Ovary (tissue), 7 donors: ENCODE measurements at regions not wholly inside any gene's neighbourhood (a gene's known extent, or its start where the extent isn't known, plus 50 kb on each side); places are given as distances from the start of the nearest gene placed in this dataset.

Experiments used
- DNase-seq, 5 donors: peaks; one replicate each; pipeline ENCODE4 v3.0.0-alpha.2; 2019 to 2020
- H3K27ac ChIP-seq, 2 donors: fragments of 200-600 bp; one replicate each; pipeline versions ENCODE4 v1.5.1 to v1.8.0; 2019 to 2022
- H3K27me3 ChIP-seq: fragments of 200-600 bp; one replicate; pipeline ENCODE4 v1.8.0; 2022
- H3K36me3 ChIP-seq: fragments of 200-600 bp; sonication (generic); one replicate; pipeline ENCODE4 v1.5.1; 2019
- H3K4me1 ChIP-seq: one replicate; pipeline ENCODE4 v1.8.1; 2013; ENCODE audit warnings: mild to moderate bottlenecking, moderate library complexity; ENCODE audit not compliant: insufficient read depth
- H3K4me3 ChIP-seq: fragments of 200-600 bp; sonication (generic); one replicate; pipeline ENCODE4 v1.5.1; 2017
- H3K9me3 ChIP-seq, 2 donors: fragments of 200-600 bp in 1 of 2; sonication (generic) in 1 of 2; one replicate each; pipeline versions ENCODE4 v1.5.1 to v1.8.1; 2013 to 2019; ENCODE audit warnings: mild to moderate bottlenecking in 1 of 2, moderate library complexity in 1 of 2
- EP300 ChIP-seq: sonication (generic); formaldehyde crosslinking; IDR thresholded peaks from one replicate; pipeline ENCODE4 v1.6.1; 2017; ENCODE audit warnings: antibody characterized with exemption
- POLR2A ChIP-seq: fragments of 450-650 bp; IDR thresholded peaks from one replicate; pipeline ENCODE4 v1.6.1; 2017; ENCODE audit warnings: antibody characterized with exemption, mild to moderate bottlenecking, moderate library complexity
- WGBS, 3 donors: extraction: QIAGEN DNeasy Blood & Tissue Kit in 1 of 3; methylation state at CpG; one replicate each; pipeline versions ENCODE4 v1.1.5 to v1.1.7; 2013 to 2017; 5-methylcytosine and 5-hydroxymethylcytosine counted together
- intact Hi-C, 4 donors: fragments of 100-400 bp; cut with DNase I; formaldehyde crosslinking; loops; one replicate each; pipeline versions ENCODE4 v1.11.0 to v1.15.1; 2022 to 2023
- TF ChIP-seq, protein P1 (sequence below), 3 donors: fragments of 450-650 bp in 2 of 3; fragments of 200-600 bp in 1 of 3; IDR thresholded peaks; one replicate each; pipeline versions ENCODE4 v1.5.1 to v1.8.0; 2016 to 2022; ENCODE audit warnings: antibody characterized with exemption in 3 of 3, mild to moderate bottlenecking in 1 of 3
- donor health status: DM: no; HTN: no; CAD: no; lungs with moderate emphysema.
- donor health status: DM: no; HTN: no; CAD: no.
- donor health status: Bipolar disorder and iron deficiency.
- donor health status: DM: no; HTN: no; CAD: no.
- donor health status: DM: yes; HTN: yes; CAD: no.

- Histone ChIP-seq H3K9me3 (no peaks in the 10 kb centered on the region), H3K36me3 (no peaks in the 10 kb centered on the region), H3K4me1 (no peaks in the 10 kb centered on the region), H3K4me3 (no peak overlapping the region), H3K27me3 (no peaks in the 10 kb centered on the region), H3K27ac (no peak overlapping the region)
- intact Hi-C loops: no loop called here
- no peak for DNase-seq
- 67 to 78% (median 76%) methylated on average over 15 of the region's 15 CpGs for WGBS, 3 donors
- no peak for TF ChIP-seq EP300
- TF ChIP-seq, protein P1, sequence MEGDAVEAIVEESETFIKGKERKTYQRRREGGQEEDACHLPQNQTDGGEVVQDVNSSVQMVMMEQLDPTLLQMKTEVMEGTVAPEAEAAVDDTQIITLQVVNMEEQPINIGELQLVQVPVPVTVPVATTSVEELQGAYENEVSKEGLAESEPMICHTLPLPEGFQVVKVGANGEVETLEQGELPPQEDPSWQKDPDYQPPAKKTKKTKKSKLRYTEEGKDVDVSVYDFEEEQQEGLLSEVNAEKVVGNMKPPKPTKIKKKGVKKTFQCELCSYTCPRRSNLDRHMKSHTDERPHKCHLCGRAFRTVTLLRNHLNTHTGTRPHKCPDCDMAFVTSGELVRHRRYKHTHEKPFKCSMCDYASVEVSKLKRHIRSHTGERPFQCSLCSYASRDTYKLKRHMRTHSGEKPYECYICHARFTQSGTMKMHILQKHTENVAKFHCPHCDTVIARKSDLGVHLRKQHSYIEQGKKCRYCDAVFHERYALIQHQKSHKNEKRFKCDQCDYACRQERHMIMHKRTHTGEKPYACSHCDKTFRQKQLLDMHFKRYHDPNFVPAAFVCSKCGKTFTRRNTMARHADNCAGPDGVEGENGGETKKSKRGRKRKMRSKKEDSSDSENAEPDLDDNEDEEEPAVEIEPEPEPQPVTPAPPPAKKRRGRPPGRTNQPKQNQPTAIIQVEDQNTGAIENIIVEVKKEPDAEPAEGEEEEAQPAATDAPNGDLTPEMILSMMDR (IDR thresholded peaks at IDR 0.05): no peak
- no peak for TF ChIP-seq POLR2A
These were observed 99.6 kb upstream of the RTL6 start for GRCh38 chr22:44597616-44598015.

DNA sequence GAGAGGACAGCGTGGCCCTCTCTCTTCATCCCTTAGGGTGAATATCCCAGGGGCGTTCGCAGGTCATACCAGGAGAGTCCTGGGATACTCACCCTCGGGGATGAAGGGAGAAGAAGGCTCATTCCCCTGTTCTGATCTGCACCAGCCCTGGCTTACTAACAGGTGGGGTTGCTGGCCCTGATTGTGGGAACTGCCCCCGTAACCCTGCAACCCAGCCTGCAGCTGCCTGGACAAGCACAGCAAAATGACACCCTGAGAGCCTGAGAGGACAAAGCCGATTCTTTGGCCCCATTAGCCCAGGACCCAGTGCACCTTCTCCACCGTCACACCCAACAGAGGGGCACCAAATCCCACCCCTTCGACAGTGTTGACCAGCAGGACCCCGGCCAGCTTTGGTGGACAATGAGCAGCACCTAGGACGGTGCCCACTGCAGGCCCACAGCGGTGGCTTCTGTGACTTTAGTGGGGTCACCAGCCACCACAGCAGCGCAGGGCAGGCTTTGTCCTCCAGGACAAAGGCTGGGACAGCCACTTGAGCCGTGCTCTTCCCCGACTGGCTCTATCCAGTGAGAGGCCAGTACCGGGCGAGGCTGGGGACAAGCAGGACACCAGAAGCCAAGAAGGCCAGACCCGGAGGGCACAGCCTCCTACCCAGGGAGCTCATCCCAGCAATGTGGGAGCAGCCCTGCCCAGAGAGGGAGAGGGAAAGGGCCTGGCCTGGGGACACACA lies 98.5 kb upstream of the RTL6 start:
- Histone ChIP-seq H3K4me1 (no peaks in the 10 kb centered on the region), H3K36me3 (no peaks in the 10 kb centered on the region), H3K4me3 (no peak overlapping the region), H3K9me3 (no peaks in the 10 kb centered on the region), H3K27ac (no peak overlapping the region), H3K27me3 (no peaks in the 10 kb centered on the region)
- intact Hi-C loops: no loop called here
- 84 to 89% (median 86%) methylated on average over 17 of the region's 17 CpGs for WGBS, 3 donors
- TF ChIP-seq POLR2A (no peak), EP300 (no peak)
- TF ChIP-seq, protein P1 (IDR thresholded peaks at IDR 0.05): no peak
- no peak for DNase-seq

DNA sequence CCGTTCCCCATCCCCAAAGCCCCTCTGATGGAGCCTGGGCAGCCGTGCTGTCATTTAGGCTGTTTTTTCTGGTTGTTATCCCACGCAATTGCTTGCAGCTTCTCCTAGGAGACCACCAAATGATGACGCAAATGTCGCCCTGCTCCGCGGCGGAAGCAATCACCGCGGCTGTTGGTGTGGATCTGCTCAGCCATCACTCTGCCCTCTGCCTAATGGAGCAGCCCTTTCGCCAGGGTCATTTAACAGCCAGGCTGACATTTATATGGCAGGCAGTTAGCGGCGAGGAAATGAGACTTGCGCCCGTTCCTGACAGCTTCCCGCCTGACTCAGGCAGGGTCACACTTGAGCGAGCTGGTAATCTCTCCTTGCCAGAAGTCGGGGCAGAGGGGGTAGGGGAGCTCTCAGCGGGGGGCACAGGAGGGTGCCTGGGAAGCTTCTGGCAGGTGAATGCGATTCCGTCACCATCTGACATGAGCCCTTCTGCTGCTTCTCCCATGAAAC lies 97.9 kb upstream of the RTL6 start:
- no peaks in the 10 kb centered on the region for H3K36me3 ChIP-seq
- no peak for DNase-seq
- WGBS, 3 donors: 42 to 53% (median 44%) methylated on average over 18 to 21 of the region's 21 CpGs

GRCh38 chr22:44594951-44595350 lies 96.9 kb upstream of the RTL6 start:
- no peak for DNase-seq
- H3K4me1 ChIP-seq: no peaks in the 10 kb centered on the region
- intact Hi-C loops: no loop called here
- no peaks in the 10 kb centered on the region for H3K9me3 ChIP-seq
- H3K36me3 ChIP-seq: no peaks in the 10 kb centered on the region
- no peak overlapping the region for H3K4me3 ChIP-seq
- 33 to 39% (median 36%) methylated on average over 11 of the region's 11 CpGs for WGBS, 3 donors
- no peaks in the 10 kb centered on the region for H3K27me3 ChIP-seq
- no peak overlapping the region for H3K27ac ChIP-seq
- TF ChIP-seq EP300 (no peak), POLR2A (no peak)
- TF ChIP-seq, protein P1 (IDR thresholded peaks at IDR 0.05): no peak

More for the DNA sequence above, 97.9 kb upstream of the RTL6 start:
- TF ChIP-seq, protein P1 (IDR thresholded peaks at IDR 0.05): no peak
- no peak for TF ChIP-seq EP300
- no peak for TF ChIP-seq POLR2A
- no peaks in the 10 kb centered on the region for H3K27me3 ChIP-seq
- no peak overlapping the region for H3K27ac ChIP-seq
- intact Hi-C loops: no loop called here
- no peak overlapping the region for H3K4me3 ChIP-seq
- H3K9me3 ChIP-seq: no peaks in the 10 kb centered on the region
- H3K4me1 ChIP-seq: no peaks in the 10 kb centered on the region
